SK-N-MC (cell line): ENCODE measurements at regions not wholly inside any gene's neighbourhood (a gene's known extent, or its start where the extent isn't known, plus 50 kb on each side); places are given as distances from the start of the nearest gene placed in this dataset.

Experiments used
- EZH2 ChIP-seq: fragments of 200-600 bp; sonication (generic); IDR thresholded peaks from one replicate; pipeline ENCODE4 v1.6.1; 2017; ENCODE audit warnings: antibody characterized with exemption
- POLR2AphosphoS5 ChIP-seq: IDR thresholded peaks from 2 replicates; pipeline ENCODE4 v1.6.1; 2012; ENCODE audit warnings: mild to moderate bottlenecking, low read depth, low read length, borderline replicate concordance

DNA sequence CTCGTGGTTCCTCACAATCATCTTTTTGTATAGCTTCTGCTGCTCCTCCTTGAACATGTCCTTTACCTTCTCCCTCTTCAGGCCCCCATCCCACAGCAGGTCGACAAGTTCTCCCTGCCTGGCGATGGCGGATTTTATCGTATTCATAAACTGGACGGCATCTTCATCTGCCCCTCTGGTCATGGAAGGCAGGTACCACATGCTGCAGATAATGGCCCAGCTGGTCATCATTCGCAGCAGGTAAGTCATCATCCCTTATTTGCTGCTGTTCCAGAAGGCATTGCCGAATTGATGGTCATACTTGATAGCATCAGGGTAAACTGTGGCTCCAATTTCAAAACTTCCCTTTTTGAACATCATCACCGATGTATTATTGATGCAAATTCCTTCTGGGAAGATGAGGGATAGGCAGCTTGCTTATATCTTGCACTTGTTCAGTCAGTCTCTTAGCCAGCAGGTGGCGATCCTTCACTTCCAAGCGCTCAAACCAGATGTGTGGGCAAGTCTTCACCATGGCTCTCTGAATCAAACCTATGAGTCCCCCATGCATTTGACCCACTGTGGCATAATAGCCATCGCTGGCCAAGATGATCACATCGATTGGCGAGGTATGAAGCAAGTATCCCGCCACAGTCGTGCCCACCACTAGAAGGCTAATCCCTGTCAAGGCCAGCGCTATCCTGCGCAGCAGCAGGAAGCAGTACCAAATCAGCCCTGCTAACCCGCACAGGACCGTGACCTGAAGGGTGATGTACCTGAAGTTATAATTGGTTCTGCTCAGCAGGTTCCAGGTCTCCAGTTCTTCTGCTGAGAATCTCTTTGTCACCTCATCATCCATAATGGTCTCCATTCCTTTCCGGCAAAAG is 381.5 kb upstream of the STXBP6 start:
- no peak for TF ChIP-seq EZH2
- TF ChIP-seq POLR2AphosphoS5, result no peak
